COLO668 (cell line): ENCODE measurements at regions not wholly inside any gene's neighbourhood (a gene's known extent, or its start where the extent isn't known, plus 50 kb on each side); places are given as distances from the start of the nearest gene placed in this dataset.

ENCODE experiments used
- DNase-seq: peaks from one replicate; lab custom pipeline; 2025; ENCODE audit not compliant: unreplicated experiment; lab: John Stamatoyannopoulos, UW

DNA sequence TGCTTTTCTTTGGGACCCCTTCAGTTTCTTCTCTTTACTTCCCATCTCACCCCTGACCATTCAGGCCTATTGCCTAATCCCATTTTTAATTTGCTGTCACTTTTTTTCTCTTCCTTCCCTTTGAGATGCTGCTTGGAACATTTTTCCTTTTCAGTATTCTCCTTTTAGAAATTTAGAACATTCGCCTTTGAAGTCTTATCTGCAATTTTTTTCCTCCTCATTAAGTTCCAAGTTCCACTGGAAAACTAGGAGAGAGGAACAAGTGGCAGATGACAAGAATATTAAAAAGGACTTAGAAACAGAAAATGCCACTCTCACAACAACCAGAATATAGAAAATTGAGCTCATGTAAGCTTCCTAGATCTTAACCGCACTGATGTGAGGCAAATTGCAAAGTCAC is 126.6 kb downstream of the PSMG1 start:
- no peak for DNase-seq

DNA sequence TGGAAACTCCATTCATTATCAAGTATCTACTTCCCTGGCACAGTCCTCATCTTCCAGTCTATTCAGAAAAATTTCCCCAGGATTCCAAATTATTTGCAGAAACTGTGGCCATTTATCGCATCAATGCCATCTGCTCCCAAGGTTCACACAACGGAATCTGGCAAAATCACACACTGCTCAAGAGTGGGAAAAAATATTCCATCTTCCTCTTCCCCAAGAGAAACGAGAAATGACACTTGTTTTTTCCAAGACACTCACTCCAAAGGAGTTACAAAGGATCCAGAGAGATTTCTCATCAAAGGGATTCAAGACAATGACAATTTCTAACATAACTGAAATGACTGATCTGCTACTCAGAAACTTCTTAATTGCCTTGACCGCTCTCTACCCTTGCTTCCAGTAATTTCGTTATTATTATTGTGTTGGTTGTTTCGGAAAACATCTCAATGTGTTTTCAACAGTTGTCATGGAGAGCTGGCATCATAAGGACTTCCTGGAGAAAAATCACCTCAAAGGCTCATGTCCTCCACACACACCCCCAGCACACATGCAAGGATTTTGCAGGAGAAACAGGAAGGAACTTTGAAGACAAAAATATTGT is 128.0 kb downstream of the PSMG1 start:
- DNase-seq: no peak

- no peak for DNase-seq
Measured at GRCh38 chr21:39054066-39054465, 129.2 kb downstream of the PSMG1 start.

DNA sequence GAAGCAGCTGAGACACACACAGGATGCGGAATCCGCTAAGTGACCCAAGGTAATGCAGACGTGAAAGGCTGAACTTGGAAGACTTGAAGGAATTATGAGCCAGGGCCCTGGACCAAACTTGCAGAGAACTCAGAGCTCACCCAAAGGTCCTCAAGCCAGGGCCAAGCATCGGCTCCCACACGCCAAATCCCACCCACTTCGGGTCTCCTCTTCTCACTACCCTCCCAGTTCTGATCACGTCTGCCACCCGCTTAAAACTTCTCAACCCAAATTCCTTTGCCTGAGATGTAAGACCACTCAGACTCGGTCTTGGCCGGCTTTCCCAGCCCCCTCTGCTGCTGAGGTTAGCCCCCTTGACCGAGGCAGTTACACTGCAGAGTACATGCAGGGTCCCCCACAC is 130.1 kb downstream of the PSMG1 start:
- DNase-seq: no peak

- DNase-seq: no peak
Measured at GRCh38 chr21:39052718-39053117, 130.5 kb downstream of the PSMG1 start.

- no peak for DNase-seq
Measured at GRCh38 chr21:39051588-39051949, 131.7 kb downstream of the PSMG1 start.

DNA sequence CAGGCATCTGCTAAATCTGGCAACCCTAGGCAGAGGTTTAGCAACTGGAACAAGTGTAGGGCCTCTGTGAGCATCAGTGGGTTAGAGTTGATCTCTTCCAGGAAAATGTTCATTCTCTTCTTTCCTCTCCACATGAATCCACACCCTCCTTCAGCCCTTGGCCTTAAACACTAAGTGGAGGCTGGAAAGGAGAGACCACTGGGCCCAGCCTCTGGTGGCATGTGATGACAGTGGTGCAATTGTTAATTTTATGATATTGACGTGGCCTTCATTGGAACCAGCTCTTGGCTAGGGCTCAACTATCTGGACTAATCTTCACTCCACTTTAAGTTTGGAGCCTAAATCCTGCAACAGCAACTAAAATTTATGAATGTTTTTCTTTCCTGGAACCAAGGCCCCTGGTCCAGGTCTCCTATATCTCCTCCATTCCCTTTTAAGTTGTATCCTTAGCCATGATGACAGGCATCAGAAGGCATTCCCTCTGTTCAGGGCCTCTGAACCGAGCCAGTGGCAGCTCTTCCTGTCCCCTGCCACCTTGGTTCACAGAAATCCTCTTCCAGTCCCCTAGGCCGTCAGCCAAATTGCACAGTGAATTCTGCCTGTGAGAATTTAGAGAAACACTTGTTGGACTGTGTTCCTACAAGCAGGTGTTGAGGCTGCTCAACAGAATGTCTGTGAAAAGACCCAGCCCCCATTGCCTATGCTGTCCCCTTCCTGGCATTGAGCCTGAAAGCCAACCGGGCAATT is 132.2 kb downstream of the PSMG1 start:
- no peak for DNase-seq

GRCh38 chr21:39048574-39048973 is 134.7 kb downstream of the PSMG1 start:
- no peak for DNase-seq

DNA sequence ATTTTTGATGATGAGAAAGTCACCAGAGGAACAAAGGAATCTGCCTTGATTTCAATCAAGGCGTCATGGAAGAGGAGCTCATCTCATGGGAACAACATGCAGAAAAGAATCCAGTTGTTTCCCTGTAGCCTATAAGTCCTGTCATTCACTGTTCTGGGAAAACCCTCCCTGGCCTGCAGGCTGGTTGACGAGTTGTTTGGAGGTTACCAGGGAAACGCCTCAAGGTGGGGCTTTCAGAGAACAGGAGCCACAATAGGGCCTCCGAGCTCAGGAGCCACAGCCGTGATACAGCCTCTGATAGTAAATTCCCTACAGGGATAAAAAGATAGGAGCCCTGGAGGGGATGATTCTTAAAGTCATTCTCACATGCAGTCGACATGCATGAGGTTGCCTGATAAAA is 135.2 kb downstream of the PSMG1 start:
- peak; percentile 53 for DNase-seq

GRCh38 chr21:39047046-39047445 is 136.2 kb downstream of the PSMG1 start:
- no peak for DNase-seq

GRCh38 chr21:39046236-39046916 is 136.9 kb downstream of the PSMG1 start:
- DNase-seq: no peak

- no peak for DNase-seq
Measured at GRCh38 chr21:39041816-39042215, 141.4 kb downstream of the PSMG1 start.

DNA sequence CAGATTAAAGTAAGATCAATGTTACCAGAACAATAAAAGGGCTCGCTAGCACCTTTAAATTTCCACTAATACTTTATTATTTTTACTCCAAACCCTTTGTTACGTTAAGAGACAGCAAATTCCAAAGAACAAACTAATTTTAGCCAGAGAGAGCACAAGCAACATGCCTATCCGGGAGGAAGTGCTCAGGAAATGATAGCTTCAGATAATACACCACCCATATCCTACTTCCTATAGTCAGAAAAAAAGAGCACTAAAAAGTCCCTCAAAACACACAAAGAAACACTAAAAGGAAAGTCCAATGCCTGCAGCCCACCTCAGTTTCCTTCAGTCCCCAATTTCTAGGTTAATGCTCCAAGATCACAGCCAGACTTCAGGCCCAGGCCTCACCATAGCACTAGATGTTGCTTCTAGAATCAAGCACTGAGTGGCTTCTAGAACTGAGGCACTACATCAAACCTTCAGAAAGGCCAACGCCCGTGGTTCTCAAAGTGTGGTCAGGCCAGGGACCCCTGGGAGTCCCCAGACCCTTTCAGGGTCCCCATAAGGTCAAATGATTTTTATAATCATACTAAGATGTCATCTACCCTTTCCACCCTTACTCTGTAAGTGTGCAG is 142.6 kb downstream of the PSMG1 start:
- DNase-seq: no peak

GRCh38 chr21:39037807-39038405 is 145.3 kb downstream of the PSMG1 start:
- DNase-seq: no peak

DNA sequence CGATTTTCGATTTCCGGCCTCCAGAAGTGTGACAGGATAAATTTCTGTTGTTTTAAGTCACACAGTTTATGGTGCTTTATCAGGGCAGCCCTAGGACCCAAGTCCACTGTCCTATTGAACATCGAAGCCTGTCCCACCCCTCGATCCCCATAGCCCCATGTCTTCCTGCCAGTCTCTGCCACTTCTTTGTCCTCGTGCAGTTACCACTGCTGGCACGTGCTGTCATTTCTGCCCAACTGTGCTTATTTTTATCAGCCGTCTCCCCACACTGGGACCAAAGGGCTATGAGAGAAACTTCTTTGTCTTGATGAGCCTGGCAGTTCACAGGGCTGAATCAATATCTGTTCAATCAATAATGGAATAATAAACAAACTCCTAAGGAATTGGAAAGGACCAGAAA is 146.7 kb downstream of the PSMG1 start:
- DNase-seq: no peak

- no peak for DNase-seq
Measured at GRCh38 chr21:39034590-39035536, 148.4 kb downstream of the PSMG1 start.

GRCh38 chr21:39033878-39034589 is 149.2 kb downstream of the PSMG1 start:
- peak; percentile 58 for DNase-seq

DNA sequence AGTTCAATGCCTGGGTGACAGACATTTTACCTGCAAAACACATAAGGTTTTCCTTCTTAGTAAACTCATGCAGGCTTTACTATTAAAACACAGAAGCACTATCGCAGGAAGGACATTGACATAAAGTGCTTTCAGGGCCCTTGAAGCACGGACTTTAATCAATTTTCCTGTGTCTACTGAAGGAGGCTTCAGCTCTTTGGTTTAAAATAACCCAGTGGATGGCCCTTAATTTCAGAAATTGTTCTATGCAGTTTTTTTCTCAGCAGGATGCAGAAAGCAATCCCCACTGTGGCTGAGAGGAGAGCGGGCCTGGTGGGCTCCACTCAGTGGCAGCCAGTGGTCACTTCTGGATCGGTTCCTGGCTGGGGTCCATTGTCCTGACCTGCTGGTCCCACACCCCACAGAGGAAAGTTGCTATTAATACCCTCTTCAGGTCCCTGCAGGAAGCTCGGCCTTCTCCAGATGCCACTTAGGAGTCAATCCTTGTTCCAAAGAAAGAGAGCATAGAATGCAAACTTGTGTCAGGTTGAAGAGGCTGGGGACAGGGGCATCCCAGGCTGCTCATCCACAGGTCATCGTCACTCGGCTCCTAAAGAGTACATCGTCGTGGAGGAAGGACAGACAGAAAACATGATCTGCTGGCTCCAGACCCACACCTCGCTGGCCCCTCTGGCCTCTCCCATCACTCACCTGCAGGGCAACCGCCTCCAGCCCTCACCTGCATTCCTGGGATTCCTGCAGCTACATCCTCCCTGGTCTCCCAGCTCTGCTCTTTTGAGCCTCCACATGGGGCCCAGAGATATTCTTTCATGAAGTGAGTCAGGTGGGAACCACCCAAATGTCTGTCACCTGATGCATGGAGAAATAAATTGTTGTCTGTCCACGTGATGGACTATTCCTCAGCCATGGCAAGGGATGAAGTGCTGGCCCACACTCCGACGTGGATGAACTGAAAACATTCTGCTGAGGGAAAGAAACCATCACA is 153.1 kb downstream of the PSMG1 start:
- DNase-seq: no peak
